Midbrain (tissue), 1 donor: ENCODE measurements at regions not wholly inside any gene's neighbourhood (a gene's known extent, or its start where the extent isn't known, plus 50 kb on each side); places are given as distances from the start of the nearest gene placed in this dataset.
"Not testable (repeated sequence)": the region's sequence is repeated elsewhere in the genome, so short reads cannot be mapped to it uniquely, and the experiment has no call there.

Source experiments
- DNase-seq: peaks from one replicate; lab custom pipeline; 2025; lab: John Stamatoyannopoulos, UW

GRCh38 chr6:854406-855118 is 161.6 kb upstream of the EXOC2 start:
- no peak for DNase-seq

DNA sequence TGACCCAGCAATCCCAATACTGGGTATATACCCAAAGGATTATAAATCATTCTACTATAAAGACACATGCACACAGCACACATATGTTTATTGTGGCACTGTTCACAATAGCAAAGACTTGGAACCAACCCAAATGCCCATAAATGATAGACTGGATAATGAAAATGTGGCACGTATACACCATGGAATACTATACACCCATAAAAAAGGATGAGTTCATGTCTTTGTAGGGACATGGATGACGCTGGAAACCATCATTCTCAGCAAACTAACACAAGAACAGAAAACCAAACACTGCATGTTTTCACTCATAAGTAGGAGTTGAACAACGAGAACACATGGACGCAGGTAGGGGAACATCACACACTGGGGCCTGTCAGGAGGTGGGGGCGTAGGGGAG is 159.3 kb upstream of the EXOC2 start:
- not testable (repeated sequence) for DNase-seq

DNA sequence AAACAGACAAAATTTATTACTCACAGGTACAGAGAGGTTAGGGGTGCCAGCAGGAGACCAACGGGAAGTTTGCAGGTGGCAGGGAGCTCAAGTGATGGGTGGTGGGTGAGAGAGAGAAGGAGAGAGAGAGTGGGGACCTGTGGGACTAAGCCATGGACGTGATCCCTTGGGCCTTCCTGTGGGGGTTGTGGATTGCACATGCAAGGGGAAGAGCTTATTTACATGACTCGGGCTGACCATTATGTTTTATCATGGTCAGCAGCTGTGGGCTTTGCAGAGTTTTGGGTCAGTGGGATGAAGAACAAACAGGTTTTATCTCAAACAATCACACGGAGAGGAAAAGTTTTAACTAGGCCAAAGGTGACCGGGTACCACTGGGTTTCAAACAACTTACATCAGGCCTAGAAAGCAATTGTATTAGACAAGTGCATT is 156.2 kb upstream of the EXOC2 start:
- no peak for DNase-seq

DNA sequence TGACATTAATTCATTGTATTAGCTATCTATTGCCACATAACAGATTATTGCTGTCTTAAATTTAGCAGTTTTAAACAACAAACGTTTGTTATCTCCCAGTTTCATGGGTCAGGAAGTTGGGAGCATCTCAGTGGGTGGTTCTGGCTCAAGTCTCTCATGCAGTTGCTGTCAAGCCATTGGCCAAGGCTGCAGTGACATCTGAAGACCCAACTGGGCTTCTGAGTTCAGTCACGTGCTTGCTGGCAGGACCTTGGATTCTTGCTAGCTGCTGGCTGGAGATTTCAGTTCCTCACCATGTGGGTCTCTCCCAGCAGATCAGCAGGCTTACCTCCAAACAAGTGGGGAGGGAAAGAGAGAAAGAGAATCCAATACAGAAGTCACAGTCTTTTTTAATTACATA is 152.6 kb upstream of the EXOC2 start:
- no peak for DNase-seq

DNA sequence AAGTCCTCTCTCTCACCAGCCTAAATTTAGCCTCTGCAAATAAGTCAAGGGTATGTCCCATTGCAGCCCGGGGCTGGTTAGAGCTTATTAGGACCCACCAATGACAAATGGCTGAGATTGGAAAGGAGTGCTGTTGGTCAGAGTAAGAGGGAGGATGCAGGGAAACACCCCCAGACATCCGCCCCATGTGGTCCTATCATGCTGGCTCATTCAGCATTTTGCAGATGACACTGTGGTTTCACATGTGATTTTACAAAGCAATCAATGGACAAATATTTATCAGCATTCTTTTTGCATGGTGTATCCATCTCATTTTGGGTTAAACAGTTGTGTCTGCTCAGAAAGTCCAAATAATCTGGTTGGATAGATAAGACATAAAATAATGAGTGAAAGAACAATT is 152.2 kb upstream of the EXOC2 start:
- no peak for DNase-seq

DNA sequence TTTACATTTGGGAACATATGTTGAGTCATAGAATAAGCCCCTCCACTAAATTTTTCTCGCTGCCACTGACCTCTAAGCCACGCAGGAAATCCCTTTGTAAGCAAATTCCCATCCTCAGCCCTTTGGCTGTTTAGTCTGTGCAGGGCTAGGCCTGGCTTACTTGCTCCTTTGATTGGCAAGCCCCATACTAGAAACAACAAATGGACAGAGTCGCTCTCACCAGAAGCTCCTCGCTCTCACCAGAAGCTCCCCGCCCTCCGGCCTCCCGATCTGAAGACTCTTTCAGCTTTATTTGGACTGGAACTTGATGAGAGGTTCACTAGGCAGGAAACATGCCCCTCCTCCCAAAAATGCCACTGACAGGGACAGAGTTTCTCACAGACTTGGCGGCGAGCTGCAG is 149.2 kb upstream of the EXOC2 start:
- DNase-seq: no peak

DNA sequence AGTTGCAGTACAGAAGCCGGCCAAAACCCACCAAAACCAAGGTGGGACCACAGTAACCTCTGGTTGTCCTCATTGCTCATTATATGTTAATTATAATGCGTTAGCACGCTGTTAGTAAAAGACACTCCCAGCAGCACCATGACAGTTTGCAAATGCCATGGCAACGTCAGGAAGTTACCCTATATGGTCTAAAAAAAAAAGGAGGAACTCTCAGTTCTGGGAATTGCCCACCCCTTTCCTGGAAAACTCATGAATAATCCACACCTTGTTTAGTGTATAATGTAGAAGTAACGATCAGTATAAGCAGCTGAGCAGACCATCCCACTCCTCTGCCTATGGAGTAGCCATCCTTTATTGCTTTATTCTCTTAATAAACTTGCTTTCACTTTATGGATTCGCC is 148.6 kb upstream of the EXOC2 start:
- no peak for DNase-seq

DNA sequence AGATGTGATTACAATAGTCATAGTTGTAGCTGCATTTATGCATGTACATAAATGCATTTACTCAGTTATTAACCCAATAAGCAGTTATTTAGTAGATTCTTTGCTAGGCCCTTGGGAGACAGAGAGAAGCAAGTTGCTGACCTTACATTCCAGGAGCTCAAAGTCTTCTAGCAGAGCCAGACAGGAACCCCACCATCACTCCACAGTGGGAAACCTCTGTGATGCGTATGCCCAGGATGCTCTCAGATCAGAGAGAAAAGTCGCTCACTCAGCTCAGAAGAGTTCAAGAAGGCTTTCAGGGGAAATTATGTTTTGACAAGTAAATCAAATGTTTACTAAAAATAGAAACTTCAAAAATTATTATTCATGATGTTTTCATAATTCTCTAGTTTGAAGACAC is 146.3 kb upstream of the EXOC2 start:
- no peak for DNase-seq

DNA sequence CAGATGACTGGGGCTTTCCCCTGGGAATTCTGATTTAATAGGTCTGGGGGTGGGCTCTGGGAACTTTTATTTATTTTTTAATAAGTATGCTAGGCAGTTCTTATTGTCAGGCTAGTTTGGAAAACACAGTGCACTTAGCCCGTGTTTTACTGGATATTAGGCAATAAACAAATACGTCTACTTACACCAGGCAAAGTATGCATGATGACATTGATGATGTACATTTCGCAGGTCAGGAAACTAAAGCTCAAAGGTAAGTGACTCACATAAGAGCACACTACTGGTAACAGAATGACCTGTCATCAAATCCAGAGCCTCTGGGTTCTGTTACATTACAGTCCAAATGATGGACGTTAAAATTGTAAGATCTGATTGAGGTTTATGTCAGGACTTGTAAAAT is 144.4 kb upstream of the EXOC2 start:
- no peak for DNase-seq

GRCh38 chr6:836276-836853 is 143.4 kb upstream of the EXOC2 start:
- DNase-seq: no peak

DNA sequence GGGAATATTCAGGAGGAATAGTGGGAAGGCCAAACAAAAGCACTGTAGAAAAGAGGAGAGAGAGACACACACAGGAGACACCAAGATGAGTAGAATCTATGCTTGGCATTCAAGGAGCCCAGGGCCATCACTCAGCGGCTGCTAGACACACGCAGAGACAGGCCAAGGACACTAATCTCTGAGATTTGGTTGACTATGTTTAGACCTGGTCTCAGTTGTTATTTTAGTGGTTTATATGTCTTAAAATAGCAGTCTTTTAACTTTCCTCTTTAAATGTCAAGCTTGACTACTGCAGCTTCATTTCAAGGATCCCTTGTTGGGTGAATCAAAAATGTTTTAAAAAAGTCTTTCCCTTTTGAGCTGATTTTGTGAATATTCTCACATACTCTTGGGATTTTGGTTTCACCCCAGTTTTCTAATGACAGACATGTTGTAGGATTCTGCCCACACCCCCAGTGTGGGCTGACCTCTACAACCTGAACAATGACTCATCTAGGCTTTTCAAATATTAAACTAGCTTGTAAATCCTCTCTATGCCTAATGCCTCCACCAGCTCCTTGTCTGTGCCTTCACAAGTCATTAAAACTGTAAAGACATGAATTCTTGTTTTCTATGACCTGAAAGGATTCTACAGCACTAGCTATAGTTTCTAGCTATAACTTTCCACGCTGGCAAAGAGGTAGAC is 142.7 kb upstream of the EXOC2 start:
- DNase-seq: no peak

- no peak for DNase-seq
Measured at GRCh38 chr6:834866-835265, 141.9 kb upstream of the EXOC2 start.

- DNase-seq: no peak
Measured at GRCh38 chr6:834190-834589, 141.3 kb upstream of the EXOC2 start.

- DNase-seq: not testable (repeated sequence)
Measured at GRCh38 chr6:832804-833203, 139.9 kb upstream of the EXOC2 start.

DNA sequence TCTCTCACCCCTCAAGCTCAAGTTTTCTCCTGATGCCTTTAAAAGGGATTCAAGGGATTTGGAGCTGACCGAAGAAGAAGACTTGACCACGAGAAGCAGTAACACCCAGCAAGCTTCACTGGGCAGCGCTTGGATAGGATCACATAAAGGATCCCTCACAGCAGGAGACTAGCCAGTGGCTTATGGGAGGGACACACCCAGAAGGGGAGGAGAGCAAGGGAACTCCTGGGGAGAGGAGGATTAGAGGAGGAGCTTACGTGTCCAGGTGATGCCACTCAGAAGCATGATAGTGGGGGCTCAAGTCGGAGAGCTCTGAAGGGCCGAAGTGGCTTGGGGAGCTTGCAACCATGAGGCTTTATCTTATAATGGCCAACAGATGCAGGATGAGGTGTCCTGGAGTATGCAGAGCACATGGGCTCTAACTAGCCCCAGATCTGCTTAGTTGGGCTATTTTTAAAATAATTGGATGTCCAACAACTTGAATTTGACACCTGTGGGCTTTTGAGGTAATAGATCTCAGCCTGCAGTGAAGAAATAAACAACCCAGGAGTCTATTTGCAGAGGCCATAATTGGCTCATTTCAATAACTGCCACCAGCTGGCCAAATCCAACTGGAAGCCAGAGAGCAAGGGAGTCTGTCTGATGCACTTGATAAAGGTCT is 137.9 kb upstream of the EXOC2 start:
- DNase-seq: no peak

DNA sequence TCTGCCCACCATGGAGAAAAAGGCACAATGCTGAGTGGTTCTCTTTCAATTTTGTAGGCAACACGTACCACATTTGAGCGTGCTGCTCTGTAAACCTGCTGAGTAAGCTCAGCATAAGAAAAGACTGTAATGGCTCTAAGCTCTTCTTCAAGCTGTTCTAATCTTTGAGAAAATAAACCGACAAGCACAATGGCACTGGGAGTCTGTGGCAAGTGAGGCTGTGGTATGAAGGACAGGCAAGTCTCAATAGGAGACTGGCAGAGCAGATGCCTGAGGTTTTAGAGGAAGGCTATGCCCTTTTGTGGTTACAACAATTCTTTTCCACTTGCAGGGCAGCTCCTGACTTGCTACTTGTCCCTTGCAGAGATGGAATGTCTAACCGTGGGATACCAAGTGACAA is 136.7 kb upstream of the EXOC2 start:
- DNase-seq: no peak

- no peak for DNase-seq
Measured at GRCh38 chr6:827431-827830, 134.5 kb upstream of the EXOC2 start.

DNA sequence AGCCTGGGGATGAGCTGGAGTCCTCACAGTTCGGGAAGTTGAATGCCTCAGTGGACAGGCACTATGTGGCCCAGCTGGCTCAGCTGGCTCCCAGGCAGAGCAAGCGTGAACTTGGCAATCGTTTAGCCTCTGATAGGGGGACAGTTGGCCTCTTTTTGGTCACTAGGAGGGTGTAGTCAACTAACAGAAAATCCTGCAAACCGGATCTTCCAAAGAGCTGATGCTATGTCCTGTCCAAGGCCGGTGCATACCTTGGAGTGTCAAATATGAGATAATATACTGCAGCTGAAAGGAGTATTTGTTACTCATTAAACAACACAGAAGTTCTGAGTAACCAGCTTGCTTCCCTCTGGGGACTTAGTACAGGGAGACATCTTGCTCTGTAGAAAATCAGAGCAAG is 126.2 kb upstream of the EXOC2 start:
- DNase-seq: no peak

DNA sequence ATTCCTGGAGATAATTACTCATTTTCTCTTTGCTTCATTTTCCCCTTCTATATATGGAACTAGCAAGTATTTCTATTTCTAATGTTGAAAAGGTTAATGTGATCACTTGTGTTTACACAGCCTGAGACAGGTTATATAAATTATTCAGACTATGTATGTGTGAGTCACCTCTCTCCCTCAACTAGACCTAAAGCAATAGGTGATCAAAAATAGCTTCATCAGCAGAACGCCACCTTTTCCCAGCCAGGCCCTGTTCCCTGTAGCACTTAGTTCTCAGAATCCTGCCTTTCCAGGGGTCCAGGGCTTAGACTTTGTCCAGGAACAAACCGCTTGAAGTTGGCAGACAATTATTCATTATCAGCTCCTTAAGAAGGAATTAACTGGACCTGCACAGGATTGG is 125.3 kb upstream of the EXOC2 start:
- no peak for DNase-seq

- no peak for DNase-seq
Measured at GRCh38 chr6:816510-817084, 123.7 kb upstream of the EXOC2 start.

DNA sequence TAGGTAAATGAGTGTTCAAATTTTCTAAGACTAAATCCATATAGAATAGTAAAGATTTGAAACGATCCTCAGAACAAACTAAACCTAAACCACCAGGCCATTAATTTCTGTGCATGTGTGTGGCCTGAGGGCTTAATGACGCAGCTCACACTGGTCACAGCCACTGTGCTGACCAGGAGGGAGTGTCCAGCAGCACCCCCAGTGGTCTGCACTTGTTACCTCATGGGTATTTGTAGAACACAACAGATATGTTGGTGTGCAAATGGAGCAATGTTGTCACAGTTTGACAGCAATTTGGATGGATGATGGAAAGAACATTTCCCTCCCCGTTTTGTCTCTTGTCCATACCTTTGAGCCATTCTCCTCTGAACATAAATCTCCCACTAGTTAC is 122.4 kb upstream of the EXOC2 start:
- no peak for DNase-seq
